Fibroblast of gingiva (primary cell): ENCODE measurements at regions not wholly inside any gene's neighbourhood (a gene's known extent, or its start where the extent isn't known, plus 50 kb on each side); places are given as distances from the start of the nearest gene placed in this dataset.
"Not testable (repeated sequence)": the region's sequence is repeated elsewhere in the genome, so short reads cannot be mapped to it uniquely, and the experiment has no call there.

Experiments
- DNase-seq: peaks from one replicate; pipeline ENCODE4 v3.0.0-alpha.2; 2011; ENCODE audit warnings: low read depth

DNA sequence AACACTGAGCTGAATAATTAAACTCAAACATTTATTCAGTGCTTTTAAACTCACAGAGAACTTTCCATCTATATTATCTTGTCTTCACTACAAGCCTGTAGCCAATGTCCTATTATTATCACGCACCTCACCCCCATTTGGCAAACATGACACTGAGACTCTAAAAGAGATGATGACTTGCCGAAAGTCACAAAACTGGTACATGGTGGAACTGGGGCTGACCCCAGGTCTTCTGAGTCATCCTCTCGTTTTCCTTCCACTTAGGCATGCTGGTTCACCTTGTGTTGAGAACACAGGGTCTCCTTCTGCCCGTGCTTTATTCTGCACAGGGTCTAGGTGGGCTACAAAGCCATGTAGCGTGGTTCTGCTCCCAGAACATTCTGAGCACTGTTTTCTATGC is 230.0 kb upstream of the MGAT5 start:
- DNase-seq = no peak

DNA sequence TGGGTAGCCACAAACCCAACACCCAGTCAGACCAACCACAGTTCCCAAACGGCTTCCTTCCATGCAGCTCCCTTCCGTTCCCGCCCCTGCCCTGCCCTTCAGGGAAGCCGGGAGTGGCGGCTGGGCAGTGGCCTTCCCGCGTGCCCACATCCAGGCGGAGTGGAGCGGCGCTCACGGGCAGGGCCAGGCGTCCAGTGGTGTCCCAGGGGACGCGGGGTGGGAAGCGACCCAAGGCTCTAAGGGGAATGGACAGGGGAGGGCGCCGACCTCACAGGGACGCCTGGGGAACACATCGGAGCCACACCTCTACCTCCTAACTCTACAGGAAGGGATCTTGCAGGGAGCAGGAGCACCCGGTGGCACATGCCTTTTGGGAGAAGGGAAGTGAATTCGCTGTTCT is 225.9 kb upstream of the MGAT5 start:
- no peak for DNase-seq

DNA sequence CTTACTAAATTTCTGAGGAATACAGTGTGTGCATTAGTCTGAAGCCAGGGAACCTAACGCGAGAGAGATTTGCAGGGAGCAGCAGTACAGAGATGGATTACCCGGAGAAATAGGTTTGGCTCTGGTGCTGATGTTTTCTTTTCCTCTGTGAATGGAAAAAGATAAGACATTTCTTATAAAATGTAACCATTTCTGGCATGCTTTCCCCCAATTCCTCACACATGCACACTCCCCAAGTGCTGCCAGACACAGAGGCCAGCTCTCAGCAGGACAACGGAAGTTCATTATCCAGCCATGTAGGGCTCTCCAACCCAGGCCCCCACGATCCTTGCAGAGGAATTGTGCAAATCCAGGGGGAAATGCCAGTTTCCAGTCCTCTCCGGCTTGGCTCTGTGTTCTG is 224.5 kb upstream of the MGAT5 start:
- no peak for DNase-seq

DNA sequence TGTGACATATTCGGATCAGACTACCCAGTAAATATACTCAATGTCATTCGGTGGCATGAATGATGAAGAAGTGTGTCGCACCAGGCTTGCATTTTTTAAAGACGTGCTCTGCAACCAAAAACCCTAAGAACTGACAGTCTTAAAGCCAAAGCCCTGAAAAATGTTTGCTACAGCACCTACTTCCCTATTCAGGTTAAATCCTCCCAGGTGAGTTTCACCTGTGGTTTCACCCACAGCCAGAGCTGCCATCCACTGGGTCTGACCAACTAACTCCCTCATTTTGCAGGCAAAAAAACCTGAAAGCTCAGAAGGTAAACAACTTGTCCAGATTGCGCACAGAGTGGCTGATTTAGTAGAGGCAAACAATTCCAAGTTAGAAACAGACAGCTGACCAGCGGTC is 222.3 kb upstream of the MGAT5 start:
- DNase-seq = no peak

DNA sequence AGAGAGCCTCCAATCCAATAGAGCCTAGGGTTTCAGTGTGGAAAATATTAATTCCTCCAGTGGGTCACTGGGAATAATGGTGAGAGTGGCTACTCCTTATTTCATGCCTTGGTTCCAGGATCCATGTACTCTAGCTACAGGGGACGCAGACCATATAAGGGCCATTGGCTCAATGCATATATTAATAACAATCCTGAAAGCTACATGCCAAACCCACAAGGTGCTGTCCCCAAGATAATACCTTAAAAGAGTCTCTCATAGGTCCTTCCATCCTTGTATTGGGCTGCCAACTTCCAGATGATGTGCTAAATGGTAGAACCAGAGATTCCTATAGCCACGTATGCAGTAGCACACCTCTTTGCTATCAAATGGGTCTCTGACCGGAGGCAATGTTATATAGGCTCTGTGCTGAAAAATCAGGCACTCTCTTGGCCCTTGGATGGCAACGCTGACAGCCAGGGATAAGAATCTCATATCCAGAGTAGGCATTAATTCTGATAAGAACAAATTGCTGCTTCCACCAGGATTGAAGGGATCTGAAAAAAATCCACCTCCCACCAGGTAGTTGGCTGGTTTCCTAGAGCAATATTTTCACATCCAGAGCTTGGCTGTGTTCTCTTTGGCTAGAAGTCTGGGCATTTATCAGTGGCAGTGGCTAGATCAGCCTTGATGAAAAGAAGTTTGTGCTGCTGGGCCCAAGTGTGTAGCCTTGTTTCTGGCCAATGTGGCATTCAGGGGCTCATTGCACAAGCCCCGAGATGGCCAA is 218.1 kb upstream of the MGAT5 start:
- no peak for DNase-seq

DNA sequence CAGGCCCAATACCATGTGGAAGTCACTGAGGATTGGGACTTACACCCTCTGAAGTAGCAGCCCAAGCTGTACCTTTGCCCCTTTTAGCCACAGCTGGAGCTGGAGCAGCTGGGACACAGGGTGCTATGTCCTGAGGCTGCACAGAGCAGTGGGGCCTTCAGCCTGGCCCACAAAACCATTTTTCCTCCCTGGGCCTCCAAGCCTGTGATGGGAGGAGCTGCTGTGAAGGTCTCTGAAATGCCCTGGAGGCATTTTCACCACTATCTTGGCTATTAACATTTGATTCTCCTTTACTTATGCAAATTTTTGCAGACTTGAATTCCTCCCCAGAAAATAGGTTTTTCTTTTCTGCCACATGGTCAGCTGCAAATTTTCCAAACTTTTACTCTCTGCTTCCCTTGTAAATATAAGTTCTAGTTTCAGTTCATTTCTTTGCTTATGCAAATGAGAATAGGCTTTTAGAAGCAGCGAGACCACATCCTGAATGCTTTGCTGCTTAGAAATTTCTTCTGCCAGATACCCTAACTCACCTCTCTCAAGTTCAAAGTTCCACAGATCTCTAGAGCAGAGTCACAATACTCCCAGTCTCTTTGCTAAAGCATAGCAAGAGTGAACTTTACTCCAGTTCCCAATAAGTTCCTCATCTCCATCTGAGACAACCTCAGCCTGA is 213.8 kb upstream of the MGAT5 start:
- DNase-seq = no peak

DNA sequence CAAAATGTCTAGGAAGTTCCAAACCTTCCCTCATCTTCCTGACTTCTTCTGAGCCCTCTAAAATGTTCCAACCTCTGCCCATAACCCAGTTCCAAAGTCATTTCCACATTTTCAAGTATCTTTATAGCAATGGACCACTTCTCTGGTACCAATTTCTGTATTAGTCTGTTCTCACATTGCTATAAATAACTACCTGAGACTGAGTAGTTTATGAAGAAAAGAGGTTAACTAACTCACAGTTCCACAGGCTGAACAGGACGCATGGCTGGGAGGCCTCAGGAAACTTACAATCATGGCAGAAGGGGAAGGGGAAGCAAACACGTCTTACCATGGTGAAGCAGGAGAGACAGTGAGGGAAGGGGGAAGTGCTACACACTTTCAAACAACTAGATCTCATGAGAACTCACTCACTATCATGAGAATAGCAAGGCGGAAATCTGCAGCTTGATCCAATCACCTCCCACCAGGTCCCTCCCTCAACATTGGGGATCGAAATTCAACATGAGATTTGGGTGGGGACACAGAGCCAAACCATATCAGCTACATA is 213.2 kb upstream of the MGAT5 start:
- DNase-seq = not testable (repeated sequence)

DNA sequence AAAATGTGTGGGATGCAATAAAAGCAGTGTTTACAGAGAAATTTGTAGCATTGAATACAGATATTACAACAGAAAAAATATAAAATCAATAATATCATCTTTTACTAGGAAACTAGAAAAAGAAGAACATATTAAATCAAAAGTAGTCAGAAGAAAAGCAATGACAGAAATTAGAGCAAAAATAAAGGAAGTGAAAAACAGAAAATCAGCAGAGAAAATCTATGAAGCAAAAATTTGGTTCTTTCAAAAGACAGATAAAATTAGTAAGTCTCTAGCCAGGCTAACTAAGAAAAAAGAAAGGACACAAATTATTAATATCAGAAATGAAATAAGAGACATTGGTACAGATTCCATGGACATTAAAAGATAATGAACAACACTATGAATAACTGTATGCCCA is 212.0 kb upstream of the MGAT5 start:
- DNase-seq = no peak

DNA sequence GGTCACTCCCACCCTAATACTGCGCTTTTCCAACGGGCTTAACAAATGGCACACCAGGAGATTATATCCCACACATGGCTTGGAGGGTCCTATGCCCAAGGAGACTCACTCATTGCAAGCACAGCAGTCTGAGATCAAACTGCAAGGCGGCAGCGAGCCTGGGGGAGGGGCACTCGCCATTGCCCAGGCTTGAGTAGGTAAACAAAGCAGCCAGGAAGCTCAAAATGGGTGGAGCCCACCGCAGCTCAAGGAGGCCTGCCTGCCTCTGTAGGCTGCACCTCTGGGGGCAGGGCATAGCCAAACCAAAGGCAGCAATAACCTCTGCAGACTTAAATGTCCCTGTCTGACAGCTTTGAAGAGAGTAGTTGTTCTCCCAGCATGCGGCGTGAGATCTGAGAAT is 210.8 kb upstream of the MGAT5 start:
- DNase-seq = not testable (repeated sequence)

DNA sequence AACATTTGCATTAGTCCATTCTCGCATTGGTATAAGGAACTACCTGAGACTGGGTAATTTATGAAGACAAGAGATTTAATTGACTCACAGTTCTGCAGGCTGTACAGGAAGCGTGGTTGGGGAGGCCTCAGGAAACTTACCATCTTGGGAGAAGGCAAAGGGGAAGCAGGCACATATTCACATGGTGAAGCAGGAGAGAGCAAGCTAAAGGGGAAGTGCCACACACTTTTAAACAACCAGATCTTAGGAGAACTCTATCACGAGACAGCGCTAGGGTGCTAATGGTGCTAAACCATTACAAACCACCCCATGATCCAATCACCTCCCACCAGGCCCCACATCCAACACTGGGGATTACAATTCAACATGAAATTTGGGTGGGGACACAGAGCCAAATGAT is 201.7 kb upstream of the MGAT5 start:
- no peak for DNase-seq

DNA sequence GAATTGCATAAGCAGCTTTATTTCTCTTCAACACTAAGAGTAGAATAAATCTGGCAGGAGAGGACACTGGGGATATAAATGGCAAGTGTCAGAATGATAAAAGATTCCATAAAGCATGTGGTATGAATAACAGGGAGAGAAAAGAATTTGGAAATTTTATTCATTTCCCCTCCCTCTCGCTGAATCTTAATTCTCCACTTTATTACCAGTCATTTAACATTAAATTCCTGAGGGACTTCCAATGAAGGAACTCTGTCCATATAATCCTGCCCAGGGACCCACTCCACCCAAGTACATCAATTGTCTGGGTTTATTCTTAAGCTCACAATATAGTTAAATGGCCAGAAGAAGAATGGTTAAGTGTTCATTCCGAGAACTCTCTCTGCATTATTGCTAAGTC is 197.7 kb upstream of the MGAT5 start:
- DNase-seq = no peak

DNA sequence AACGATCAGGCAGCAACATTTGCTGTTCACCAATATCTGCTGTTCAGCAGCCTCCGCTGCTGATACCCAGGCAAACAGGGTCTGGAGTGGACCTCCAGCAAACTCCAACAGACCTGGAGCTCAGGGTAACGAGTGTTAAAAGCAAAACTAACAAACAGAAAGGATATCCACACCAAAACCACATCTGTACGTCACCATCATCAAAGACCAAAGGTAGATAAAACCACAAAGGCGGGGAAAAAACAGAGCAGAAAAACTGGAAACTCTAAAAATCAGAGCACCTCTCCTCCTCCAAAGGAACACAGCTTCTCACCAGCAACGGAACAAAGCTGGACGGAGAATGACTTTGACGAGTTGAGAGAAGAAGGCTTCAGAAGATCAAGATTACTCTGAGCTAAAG is 192.8 kb upstream of the MGAT5 start:
- DNase-seq = not testable (repeated sequence)

DNA sequence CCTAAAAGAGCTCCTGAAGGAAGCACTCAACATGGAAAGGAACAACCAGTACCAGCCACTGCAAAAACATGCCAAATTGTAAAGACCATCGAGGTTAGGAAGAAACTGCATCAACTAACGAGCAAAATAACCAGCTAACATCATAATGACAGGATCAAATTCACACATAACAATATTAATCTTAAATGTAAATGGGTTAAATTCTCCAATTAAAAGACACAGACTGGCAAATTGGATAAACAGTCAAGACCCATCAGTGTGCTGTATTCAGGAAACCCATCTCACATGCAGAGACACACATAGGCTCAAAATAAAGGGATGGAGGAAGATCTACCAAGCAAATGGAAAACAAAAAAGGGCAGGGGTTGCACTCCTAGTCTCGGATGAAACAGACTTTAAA is 191.6 kb upstream of the MGAT5 start:
- DNase-seq = not testable (repeated sequence)

DNA sequence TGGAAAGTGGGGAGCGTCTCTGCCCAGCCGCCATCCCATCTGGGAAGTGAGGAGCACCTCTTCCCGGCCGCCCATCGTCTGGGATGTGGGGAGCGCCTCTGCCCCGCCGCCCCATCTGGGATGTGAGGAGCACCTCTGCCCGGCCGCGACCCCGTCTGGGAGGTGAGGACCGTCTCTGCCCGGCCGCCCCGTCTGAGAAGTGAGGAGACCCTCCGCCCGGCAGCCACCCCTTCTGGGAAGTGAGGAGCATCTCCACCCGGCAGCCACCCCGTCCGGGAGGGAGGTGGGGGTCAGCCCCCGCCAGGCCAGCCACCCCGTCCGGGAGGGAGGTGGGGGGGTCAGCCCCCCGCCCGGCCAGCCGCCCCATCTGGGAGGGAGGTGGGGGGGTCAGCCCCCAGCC is 190.0 kb upstream of the MGAT5 start:
- DNase-seq = not testable (repeated sequence)

DNA sequence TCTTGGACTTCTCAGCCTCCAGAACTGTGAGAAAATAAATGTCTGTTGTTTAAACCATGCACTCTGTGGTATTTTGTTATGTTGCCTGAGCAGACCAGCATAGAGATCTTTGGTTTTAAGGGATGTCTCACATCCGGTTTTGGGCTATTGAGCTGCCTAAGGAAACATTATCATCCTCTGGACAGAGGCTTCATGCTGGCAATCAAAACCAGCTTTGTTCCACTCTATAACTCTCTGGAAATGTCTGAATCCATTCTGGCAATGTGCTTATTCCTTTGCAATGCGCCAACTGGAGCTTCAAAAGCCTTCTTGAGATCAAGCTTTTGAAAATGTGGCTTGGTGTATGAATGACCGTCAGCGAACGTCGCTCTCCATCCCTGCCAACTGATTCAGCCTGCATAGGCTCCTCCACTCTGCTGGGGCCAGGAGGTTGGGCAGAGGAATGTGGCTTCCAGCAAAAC is 183.6 kb upstream of the MGAT5 start:
- DNase-seq = no peak

DNA sequence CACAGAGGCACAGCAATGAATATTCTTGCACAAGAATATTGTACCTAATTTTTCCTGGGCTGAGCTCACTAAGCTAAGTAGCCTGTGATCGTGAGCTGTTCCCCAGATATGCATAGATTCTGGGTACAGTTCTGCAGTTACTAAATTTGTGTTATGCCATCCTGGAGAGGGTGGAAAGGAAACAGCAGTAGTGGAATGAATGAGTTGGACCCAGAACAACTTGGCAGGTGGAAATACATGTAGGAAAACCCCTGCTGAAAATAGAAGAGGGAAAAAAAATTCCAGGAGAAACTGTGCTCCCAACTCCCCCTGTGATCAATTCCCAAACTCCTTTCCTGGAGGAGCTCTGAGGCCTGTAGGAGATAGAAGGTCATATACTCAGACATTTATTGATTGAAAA is 181.5 kb upstream of the MGAT5 start:
- DNase-seq = no peak

DNA sequence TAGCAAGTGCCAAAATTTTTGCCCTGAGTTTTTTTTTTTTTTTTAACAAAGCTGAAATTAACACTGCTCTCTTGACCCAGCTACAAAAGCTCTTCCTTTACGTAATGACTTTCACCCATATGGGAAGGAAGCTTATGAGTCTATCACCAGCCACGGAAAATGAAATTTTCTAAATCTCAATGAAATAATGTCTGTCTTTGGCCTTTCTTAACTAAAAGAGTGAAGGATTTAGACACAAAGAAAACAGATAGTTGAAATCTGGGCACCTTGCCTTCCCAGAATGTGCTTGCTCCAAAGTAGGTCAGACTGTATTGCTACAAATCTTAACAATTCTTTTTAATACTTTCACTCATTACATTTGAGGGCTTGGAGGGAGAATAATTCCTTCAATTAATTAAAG is 180.8 kb upstream of the MGAT5 start:
- DNase-seq = no peak

DNA sequence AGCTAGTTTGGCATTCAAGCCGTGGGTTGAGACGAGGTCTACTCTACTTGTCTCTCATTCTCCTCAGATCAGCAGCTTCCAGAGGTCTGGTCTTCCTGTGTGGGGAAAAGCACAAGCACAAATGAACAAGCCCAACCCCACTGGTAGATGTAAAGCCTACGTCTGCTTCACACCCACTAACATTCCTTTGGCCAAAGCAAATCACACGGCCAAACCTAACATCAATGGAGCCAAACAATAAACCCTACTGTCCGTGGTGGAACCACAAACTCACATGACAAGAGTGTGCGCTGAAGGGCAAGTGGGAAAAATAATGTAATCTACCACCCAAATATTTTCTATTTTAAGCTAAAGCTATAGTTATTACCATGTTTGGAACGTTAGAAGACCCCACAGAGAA is 179.3 kb upstream of the MGAT5 start:
- DNase-seq = no peak

DNA sequence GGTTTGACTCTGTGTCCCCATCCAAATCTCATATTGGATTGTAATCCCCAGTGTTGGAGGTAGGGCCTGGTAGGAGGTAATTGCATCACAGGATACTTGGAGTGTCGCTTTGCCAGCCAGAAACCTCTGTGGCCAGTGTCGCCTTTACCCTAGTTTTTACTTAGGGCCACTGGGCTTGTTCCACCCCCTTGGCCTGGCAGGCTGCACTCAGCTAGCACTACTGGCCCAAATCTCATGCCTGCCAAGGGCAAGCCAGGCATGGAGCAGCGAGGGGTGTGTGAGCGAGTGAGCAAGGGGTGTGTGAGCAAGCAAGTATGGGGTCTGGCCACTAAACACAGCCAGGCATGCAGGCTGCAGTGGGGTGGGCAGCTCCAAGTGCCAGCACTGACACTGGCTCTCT is 178.7 kb upstream of the MGAT5 start:
- no peak for DNase-seq

DNA sequence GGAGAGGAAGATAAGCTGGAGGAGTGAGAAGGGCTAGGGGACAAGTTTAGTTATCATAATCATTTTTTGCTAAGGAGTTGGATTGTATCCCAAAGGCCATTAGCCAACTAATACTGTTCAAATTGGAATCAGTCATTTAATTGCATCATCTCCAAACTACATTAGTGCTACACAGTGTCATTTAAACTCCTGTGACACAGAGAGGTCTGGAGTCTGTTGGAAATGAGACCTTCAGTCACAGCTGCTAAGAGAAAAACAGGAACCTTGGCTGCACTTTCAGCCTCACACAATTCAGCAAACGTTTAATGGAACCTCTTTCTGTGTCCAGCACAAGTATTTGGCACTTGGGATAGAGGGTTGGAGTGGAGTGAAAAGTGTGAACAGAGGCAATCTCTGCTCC is 175.5 kb upstream of the MGAT5 start:
- no peak for DNase-seq

DNA sequence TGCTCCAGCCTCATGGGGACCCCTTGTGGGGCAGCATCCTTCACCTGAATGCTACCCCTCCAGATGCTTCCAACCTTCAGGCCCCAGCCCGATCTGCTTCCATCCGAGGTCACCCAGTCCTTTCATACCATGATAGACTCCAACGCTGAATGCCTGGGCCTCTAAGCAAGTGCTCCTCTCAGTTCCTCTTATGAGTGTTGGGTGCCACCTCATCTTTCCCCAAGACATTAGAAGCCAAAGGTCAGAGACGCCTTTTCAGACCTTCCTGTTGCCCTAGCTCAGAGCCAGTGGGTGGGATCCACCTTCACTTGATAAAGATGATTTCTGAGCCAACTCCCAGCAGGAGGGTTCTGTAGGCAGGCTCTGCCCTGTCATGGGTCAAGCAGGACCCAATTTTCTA is 174.5 kb upstream of the MGAT5 start:
- DNase-seq = no peak

DNA sequence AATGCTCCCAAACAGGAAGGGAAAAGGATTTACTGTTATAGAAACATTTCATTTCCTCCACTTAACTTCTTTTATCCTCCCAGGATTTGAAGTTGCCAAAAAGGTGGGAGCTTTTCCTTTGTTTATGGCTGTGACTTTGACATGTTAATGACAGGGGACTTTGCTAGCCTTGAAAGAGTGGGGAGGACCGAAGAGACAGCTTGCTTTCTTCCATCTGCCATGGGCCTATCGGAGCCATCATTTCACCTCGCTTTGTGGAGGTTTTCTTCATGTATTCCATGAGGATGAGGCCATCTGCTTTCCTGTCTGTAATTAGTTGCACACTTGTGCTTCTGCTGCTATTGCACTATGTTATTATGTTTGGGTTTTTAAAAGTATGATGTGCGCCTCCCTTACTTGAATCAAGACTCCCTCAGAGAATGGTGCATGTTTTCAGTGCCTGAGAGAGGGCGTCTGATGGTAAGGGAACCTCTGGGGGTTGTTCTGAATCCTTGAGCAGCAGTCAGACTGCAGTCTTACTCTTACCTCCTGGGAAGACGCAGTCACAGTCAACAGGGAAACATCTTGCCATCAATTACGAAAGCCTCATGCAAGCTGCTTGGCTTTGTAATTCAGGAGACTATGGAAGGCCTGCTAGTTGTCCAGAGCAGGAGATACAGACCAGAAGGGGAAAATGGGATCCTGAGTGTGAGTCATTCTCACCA is 173.3 kb upstream of the MGAT5 start:
- DNase-seq = no peak
